ENCODE measurements at regions not wholly inside any gene's neighbourhood (a gene's known extent, or its start where the extent isn't known, plus 50 kb on each side); places are given as distances from the start of the nearest gene placed in this dataset.

- peaks cover 0 to 44% (median 0%) of the 10 kb centered on the region in 7 donors for H3K27me3 ChIP-seq (replicated peaks in 1 of 7)
- 81 to 96% (median 87%) methylated on average over 2 to 3 of the region's 3 CpGs for WGBS, 5 donors
- no peaks in the 10 kb centered on the region for H3K4me1 ChIP-seq
- no peak overlapping the region for H3K4me3 ChIP-seq
- TF ChIP-seq CTCF (IDR thresholded peaks at IDR 0.05 in 8 of 11, conservative IDR thresholded peaks at IDR 0.05 in 3 of 11) (no peak), POLR2AphosphoS5 (IDR thresholded peaks at IDR 0.05) (no peak), POLR2A (IDR thresholded peaks at IDR 0.05) (no peak)
- DNase-seq, result no peak
- intact Hi-C loops (cut with DNase I; ENCODE audit: low total_unique reads), result no loop called here
- H3K27ac ChIP-seq, result no peak overlapping the region
- no peaks in the 10 kb centered on the region for H3K36me3 ChIP-seq
- peaks cover 0 to 25% (median 20%) of the 10 kb centered on the region in 8 donors for H3K9me3 ChIP-seq
Measured at GRCh38 chr20:56998438-56998837, 268.0 kb downstream of the BMP7 start.

- WGBS, 5 donors, result 82 to 90% (median 84%) methylated on average over 17 of the region's 17 CpGs
- intact Hi-C loops (cut with DNase I; ENCODE audit: low total_unique reads), result no loop called here
- no peaks in the 10 kb centered on the region for H3K36me3 ChIP-seq
Measured at GRCh38 chr20:57000441-57000968, 265.9 kb downstream of the BMP7 start.

GRCh38 chr20:57001126-57001767 is 265.2 kb downstream of the BMP7 start:
- H3K27me3 ChIP-seq (replicated peaks in 1 of 7), result peaks cover 0 to 53% (median 4%) of the 10 kb centered on the region in 7 donors
- no peaks in the 10 kb centered on the region for H3K4me1 ChIP-seq
- H3K4me3 ChIP-seq, result no peak overlapping the region
- TF ChIP-seq POLR2A (IDR thresholded peaks at IDR 0.05) (no peak), CTCF (IDR thresholded peaks at IDR 0.05 in 8 of 11, conservative IDR thresholded peaks at IDR 0.05 in 3 of 11) (no peak), POLR2AphosphoS5 (IDR thresholded peaks at IDR 0.05) (no peak)
- H3K36me3 ChIP-seq, result no peaks in the 10 kb centered on the region
- WGBS, 5 donors, result 76 to 81% (median 79%) methylated on average over 12 of the region's 12 CpGs
- H3K9me3 ChIP-seq, result peaks cover 0 to 25% (median 20%) of the 10 kb centered on the region in 8 donors
- DNase-seq, result no peak
- intact Hi-C loops (cut with DNase I; ENCODE audit: low total_unique reads), result no loop called here
- H3K27ac ChIP-seq, result no peak overlapping the region

More at GRCh38 chr20:57000441-57000968, 265.9 kb downstream of the BMP7 start:
- Histone ChIP-seq H3K4me3 (no peak overlapping the region), H3K27ac (no peak overlapping the region), H3K4me1 (no peaks in the 10 kb centered on the region), H3K27me3 (replicated peaks in 1 of 7) (peaks cover 0 to 53% (median 0%) of the 10 kb centered on the region in 7 donors), H3K9me3 (peaks cover 0 to 25% (median 20%) of the 10 kb centered on the region in 8 donors)
- TF ChIP-seq POLR2AphosphoS5 (IDR thresholded peaks at IDR 0.05) (no peak), POLR2A (IDR thresholded peaks at IDR 0.05) (no peak), CTCF (IDR thresholded peaks at IDR 0.05 in 8 of 11, conservative IDR thresholded peaks at IDR 0.05 in 3 of 11) (no peak)
- no peak for DNase-seq

- peaks cover 0 to 25% (median 20%) of the 10 kb centered on the region in 8 donors for H3K9me3 ChIP-seq
- DNase-seq, result no peak
- H3K4me1 ChIP-seq, result no peaks in the 10 kb centered on the region
- WGBS, 5 donors, result 68 to 78% (median 77%) methylated on average over 15 of the region's 15 CpGs
- peaks cover 0 to 53% (median 4%) of the 10 kb centered on the region in 7 donors for H3K27me3 ChIP-seq (replicated peaks in 1 of 7)
- intact Hi-C loops (cut with DNase I; ENCODE audit: low total_unique reads), result no loop called here
- H3K27ac ChIP-seq, result no peak overlapping the region
- no peaks in the 10 kb centered on the region for H3K36me3 ChIP-seq
- no peak overlapping the region for H3K4me3 ChIP-seq
- TF ChIP-seq CTCF (IDR thresholded peaks at IDR 0.05 in 8 of 11, conservative IDR thresholded peaks at IDR 0.05 in 3 of 11) (no peak), POLR2AphosphoS5 (IDR thresholded peaks at IDR 0.05) (no peak), POLR2A (IDR thresholded peaks at IDR 0.05) (no peak)
Measured at GRCh38 chr20:57002066-57002570, 264.3 kb downstream of the BMP7 start.
